Esophagus muscularis mucosa (tissue), 4 donors: ENCODE measurements at regions not wholly inside any gene's neighbourhood (a gene's known extent, or its start where the extent isn't known, plus 50 kb on each side); places are given as distances from the start of the nearest gene placed in this dataset.

Experiments used
- DNase-seq: peaks from one replicate; pipeline ENCODE4 v3.0.0-alpha.2; 2017; ENCODE audit errors: extremely low spot score
- H3K27ac ChIP-seq, 4 donors: fragments of 200-600 bp; sonication (generic); replicated peaks in 1 of 4; 1 replicate in 3 of 4; 2 replicates in 1 of 4; pipeline ENCODE4 v1.5.1; 2016 to 2019; ENCODE audit warnings: mild to moderate bottlenecking in 1 of 4
- H3K27me3 ChIP-seq, 4 donors: fragments of 200-600 bp; sonication (generic); one replicate each; pipeline versions ENCODE4 v1.5.1 to v1.6.0; 2016 to 2019
- H3K36me3 ChIP-seq, 4 donors: fragments of 200-600 bp; sonication (generic); one replicate each; pipeline ENCODE4 v1.5.1; 2016 to 2019
- H3K4me1 ChIP-seq, 4 donors: fragments of 200-600 bp; sonication (generic); one replicate each; pipeline ENCODE4 v1.5.1; 2016 to 2019
- H3K4me3 ChIP-seq, 4 donors: fragments of 200-600 bp; sonication (generic); 1 replicate in 2 of 4; 2 replicates in 2 of 4; pipeline ENCODE4 v1.5.1; 2016 to 2019; ENCODE audit warnings: mild to moderate bottlenecking in 4 of 4, moderate library complexity in 1 of 4
- H3K9me3 ChIP-seq, 4 donors: fragments of 200-600 bp; sonication (generic); 1 replicate in 3 of 4; 2 replicates in 1 of 4; pipeline ENCODE4 v1.5.1; 2016 to 2019
- EP300 ChIP-seq: sonication (generic); formaldehyde crosslinking; IDR thresholded peaks from one replicate; pipeline ENCODE4 v1.6.1; 2017; ENCODE audit warnings: antibody characterized with exemption
- POLR2A ChIP-seq: fragments of 450-650 bp; IDR thresholded peaks from one replicate; pipeline ENCODE4 v1.6.1; 2017; ENCODE audit warnings: antibody characterized with exemption, moderate library complexity, mild to moderate bottlenecking, low read depth
- POLR2AphosphoS5 ChIP-seq, 2 donors: sonication (generic); formaldehyde crosslinking; IDR thresholded peaks; one replicate each; pipeline ENCODE4 v1.6.1; 2017; ENCODE audit warnings: antibody characterized with exemption in 2 of 2
- WGBS: methylation state at CpG from one replicate; pipeline ENCODE4 v1.1.5; 2018; 5-methylcytosine and 5-hydroxymethylcytosine counted together
- intact Hi-C: fragments of 100-400 bp; cut with DNase I; formaldehyde crosslinking; loops from one replicate; pipeline ENCODE4 v1.15.1; 2023
- TF ChIP-seq, protein P1 (sequence below), 3 experiments: fragments of 200-600 bp in 2 of 3; fragments of 450-650 bp in 1 of 3; sonication (generic) in 2 of 3; IDR thresholded peaks; one replicate each; pipeline ENCODE4 v1.5.1; 2017 to 2019; ENCODE audit warnings: antibody characterized with exemption in 3 of 3, mild to moderate bottlenecking in 2 of 3, moderate library complexity in 1 of 3

DNA sequence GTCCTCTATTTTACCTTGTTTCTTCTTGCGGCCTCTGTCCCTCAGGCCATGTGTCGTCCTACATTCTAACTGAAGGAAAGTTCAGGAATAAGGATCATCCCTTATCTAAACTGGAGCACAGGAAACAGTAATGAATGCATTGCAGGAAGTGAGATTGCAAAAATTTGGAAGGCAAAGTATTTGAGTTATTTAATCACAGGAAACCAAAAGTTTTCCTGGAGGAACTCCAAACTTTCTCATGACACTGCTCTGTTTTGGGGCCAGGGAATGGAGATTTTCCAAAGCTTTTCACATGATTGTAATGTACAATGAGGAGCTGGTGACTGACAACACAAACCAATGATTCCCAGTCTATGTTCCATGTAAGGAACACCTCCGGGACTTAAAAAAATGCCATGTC is 57.8 kb upstream of the PLSCR4 start:
- Histone ChIP-seq H3K9me3 (no peaks in the 10 kb centered on the region), H3K4me3 (no peak overlapping the region), H3K4me1 (peaks cover 0 to 23% (median 13%) of the 10 kb centered on the region in 4 donors), H3K27ac (peak overlapping the region; percentile 10 to 61 (median 42)), H3K27me3 (no peaks in the 10 kb centered on the region), H3K36me3 (no peaks in the 10 kb centered on the region)
- WGBS = 62% methylated on average over 3 of the region's 3 CpGs
- TF ChIP-seq POLR2AphosphoS5 (IDR thresholded peaks at IDR 0.05) (peak in 1 of 2 donors; percentile 49), POLR2A (no peak)
- intact Hi-C loops = no loop called here
- no peak for DNase-seq

DNA sequence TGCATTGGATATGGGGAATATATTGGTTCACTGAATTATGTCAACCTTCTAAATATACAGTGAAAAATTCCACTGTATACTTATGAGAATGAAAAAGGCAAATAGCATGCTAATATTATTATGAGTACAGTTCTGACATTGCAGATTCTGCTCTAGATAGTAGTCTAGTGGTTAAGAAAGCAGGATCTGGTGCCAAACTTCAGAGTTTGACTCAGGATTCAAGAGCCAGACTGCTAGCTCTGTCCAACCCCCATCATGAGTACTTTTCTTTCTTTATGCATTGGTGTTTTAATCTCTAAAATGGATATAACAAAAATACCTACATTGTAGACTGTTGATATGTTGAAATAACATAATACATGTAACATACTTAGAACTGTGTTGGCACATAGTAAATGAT is 57.3 kb upstream of the PLSCR4 start:
- intact Hi-C loops = no loop called here
- H3K4me3 ChIP-seq = no peak overlapping the region

DNA sequence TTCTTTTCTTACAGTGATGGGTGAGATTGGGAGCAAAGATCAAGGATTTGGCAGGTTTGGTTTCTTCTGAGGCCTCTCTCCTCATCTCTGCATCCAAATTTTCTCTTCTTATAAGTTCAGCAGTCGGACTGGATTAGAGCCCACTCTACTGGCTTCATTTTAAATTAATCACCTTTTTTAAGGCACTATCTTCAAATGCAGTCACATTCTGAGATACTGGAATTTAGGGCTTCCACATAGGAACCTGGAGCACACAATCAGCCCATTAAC is 56.5 kb upstream of the PLSCR4 start:
- peaks cover 0 to 23% (median 13%) of the 10 kb centered on the region in 4 donors for H3K4me1 ChIP-seq
- no peak overlapping the region for H3K4me3 ChIP-seq
- no peak for DNase-seq
- H3K36me3 ChIP-seq = no peaks in the 10 kb centered on the region
- intact Hi-C loops = no loop called here
- H3K27ac ChIP-seq = no peak overlapping the region
- H3K27me3 ChIP-seq = no peaks in the 10 kb centered on the region
- H3K9me3 ChIP-seq = no peaks in the 10 kb centered on the region
- 74% methylated on average over 1 of the region's 1 CpG for WGBS
- TF ChIP-seq POLR2AphosphoS5 (IDR thresholded peaks at IDR 0.05) (no peak), POLR2A (no peak), EP300 (no peak)
- TF ChIP-seq, protein P1, sequence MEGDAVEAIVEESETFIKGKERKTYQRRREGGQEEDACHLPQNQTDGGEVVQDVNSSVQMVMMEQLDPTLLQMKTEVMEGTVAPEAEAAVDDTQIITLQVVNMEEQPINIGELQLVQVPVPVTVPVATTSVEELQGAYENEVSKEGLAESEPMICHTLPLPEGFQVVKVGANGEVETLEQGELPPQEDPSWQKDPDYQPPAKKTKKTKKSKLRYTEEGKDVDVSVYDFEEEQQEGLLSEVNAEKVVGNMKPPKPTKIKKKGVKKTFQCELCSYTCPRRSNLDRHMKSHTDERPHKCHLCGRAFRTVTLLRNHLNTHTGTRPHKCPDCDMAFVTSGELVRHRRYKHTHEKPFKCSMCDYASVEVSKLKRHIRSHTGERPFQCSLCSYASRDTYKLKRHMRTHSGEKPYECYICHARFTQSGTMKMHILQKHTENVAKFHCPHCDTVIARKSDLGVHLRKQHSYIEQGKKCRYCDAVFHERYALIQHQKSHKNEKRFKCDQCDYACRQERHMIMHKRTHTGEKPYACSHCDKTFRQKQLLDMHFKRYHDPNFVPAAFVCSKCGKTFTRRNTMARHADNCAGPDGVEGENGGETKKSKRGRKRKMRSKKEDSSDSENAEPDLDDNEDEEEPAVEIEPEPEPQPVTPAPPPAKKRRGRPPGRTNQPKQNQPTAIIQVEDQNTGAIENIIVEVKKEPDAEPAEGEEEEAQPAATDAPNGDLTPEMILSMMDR (IDR thresholded peaks at IDR 0.05) = no peak

More for the DNA sequence above, 57.3 kb upstream of the PLSCR4 start:
- H3K27ac ChIP-seq = peak overlapping the region; percentile 10 to 61 (median 42)
- DNase-seq = no peak
- no peak for TF ChIP-seq POLR2AphosphoS5 (IDR thresholded peaks at IDR 0.05)
- no peak for TF ChIP-seq EP300
- TF ChIP-seq, protein P1 (IDR thresholded peaks at IDR 0.05) = no peak
- TF ChIP-seq POLR2A = no peak
- no peaks in the 10 kb centered on the region for H3K9me3 ChIP-seq
- H3K4me1 ChIP-seq = peaks cover 0 to 23% (median 13%) of the 10 kb centered on the region in 4 donors
- no peaks in the 10 kb centered on the region for H3K27me3 ChIP-seq
- H3K36me3 ChIP-seq = no peaks in the 10 kb centered on the region

DNA sequence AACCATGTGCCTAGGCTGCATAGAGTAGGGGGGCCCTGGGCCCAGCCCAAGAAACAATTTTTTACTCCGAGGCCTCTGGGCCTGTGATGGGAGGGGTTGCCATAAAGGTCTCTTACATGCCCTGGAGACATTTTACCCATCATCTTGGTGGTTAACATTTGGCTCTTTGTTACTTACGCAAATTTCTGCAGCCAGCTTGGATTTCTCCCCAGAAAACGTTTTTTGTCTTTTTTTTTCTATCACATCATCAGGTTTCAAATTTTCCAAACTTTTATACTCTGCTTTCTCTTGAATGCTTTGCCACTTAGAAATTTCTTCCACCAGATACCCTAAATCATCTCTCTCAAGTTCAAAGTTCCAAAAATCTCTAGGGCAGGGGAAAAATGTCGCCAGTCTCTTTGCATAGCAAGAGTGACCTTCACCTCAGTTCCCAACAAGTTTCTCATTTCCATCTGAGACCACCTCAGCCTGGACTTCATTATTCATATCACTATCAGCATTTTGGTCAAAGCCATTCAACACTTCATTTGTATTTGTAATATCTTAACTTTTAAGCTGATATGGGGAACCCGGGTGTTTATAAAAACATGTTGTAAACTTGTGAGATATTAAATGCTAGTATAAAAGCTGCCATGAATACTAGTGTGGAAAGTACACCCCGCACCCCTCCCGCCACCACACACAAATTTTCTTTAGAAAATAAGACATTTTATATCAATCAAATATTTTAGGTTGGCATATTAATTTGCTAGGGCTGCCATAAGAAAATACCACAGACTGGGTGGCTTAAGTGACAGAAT is 56.0 kb upstream of the PLSCR4 start:
- Histone ChIP-seq H3K4me3 (no peak overlapping the region), H3K27ac (no peak overlapping the region), H3K36me3 (no peaks in the 10 kb centered on the region), H3K27me3 (no peaks in the 10 kb centered on the region), H3K4me1 (peaks cover 0 to 23% (median 13%) of the 10 kb centered on the region in 4 donors), H3K9me3 (no peaks in the 10 kb centered on the region)
- 89% methylated on average over 7 of the region's 7 CpGs for WGBS
- intact Hi-C loops = no loop called here
- no peak for DNase-seq
- TF ChIP-seq POLR2AphosphoS5 (IDR thresholded peaks at IDR 0.05) (no peak), EP300 (no peak), POLR2A (no peak)
- TF ChIP-seq, protein P1 (IDR thresholded peaks at IDR 0.05) = no peak

DNA sequence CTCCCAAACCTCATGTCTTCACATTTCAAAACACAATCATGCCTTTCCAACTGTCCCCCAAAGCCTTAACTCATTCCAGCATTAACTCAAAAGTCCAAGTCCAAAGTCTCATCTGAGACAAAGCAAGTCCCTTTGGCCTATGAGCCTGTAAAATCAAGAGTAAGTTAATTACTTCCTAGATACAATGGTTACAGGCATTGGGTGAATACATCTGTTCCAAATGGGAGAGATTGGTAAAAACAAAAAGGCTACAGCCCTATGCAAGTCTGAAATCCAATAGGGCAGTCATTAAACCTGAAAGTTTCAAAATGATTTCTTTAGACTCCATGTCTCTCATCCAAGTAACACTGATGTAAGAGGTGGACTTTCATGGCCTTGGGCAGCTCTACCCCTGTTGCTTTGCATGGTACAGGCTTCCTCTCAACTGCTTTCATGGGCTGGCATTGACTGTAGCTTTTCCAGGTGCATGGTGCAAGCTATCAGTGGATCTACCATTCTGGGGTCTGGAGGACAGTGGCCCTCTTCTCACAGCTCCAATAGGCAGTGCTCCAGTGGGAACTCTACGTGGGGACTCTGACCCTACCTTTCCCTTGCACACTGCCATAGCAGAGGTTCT is 55.0 kb upstream of the PLSCR4 start:
- intact Hi-C loops = no loop called here
- Histone ChIP-seq H3K27ac (no peak overlapping the region), H3K4me1 (peaks cover 0 to 23% (median 13%) of the 10 kb centered on the region in 4 donors), H3K9me3 (no peaks in the 10 kb centered on the region), H3K27me3 (no peaks in the 10 kb centered on the region), H3K36me3 (no peaks in the 10 kb centered on the region), H3K4me3 (no peak overlapping the region)
- TF ChIP-seq EP300 (no peak), POLR2AphosphoS5 (IDR thresholded peaks at IDR 0.05) (no peak), POLR2A (no peak)
- TF ChIP-seq, protein P1 (IDR thresholded peaks at IDR 0.05) = no peak
- DNase-seq = no peak
- 92% methylated on average over 1 of the region's 1 CpG for WGBS
